ENCODE measurements at regions not wholly inside any gene's neighbourhood (a gene's known extent, or its start where the extent isn't known, plus 50 kb on each side); places are given as distances from the start of the nearest gene placed in this dataset.

GRCh38 chr2:48190230-48190629, 124.3 kb upstream of the FOXN2 start:
- H3K27me3 ChIP-seq: no peaks in the 10 kb centered on the region
- no peak overlapping the region for H3K4me3 ChIP-seq
- TF ChIP-seq CTCF (IDR thresholded peaks at IDR 0.05; ENCODE audit: low read depth, low read length): no peak
- no peak overlapping the region for H3K27ac ChIP-seq
- no peaks in the 10 kb centered on the region for H3K9me3 ChIP-seq (ENCODE audit: low read depth)
- DNase-seq (ENCODE audit: low read depth in 1 of 2, low spot score in 1 of 2): no peak
- no peaks in the 10 kb centered on the region for H3K36me3 ChIP-seq
- no peaks in the 10 kb centered on the region for H3K4me1 ChIP-seq (ENCODE audit: low read depth)

DNA sequence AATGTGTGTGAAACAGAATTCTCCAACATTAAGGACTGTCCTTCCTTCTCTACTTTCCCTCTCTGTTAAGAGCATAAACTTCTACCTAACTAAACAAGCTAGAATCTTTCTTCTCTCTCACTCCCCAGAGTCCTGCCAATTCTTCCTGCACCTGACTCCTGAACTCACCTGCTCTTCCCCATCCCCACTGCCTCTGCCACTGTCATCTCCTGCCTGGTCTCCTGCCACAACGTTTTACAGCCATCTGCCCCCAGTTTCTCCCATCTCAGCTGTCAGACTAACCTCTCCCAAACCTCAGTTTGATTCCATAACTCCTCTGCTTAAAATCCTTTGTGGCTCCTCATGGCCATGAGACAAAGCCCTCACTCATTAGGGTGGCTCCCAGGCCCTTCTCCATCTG, 119.8 kb upstream of the FOXN2 start:
- Histone ChIP-seq H3K4me1 (ENCODE audit: low read depth) (peaks cover 7% of the 10 kb centered on the region), H3K9me3 (ENCODE audit: low read depth) (no peaks in the 10 kb centered on the region), H3K27me3 (no peaks in the 10 kb centered on the region), H3K36me3 (no peaks in the 10 kb centered on the region), H3K27ac (no peak overlapping the region), H3K4me3 (no peak overlapping the region)
- TF ChIP-seq CTCF (IDR thresholded peaks at IDR 0.05; ENCODE audit: low read depth, low read length): no peak
- DNase-seq (ENCODE audit: low read depth in 1 of 2, low spot score in 1 of 2): no peak

- no peaks in the 10 kb centered on the region for H3K36me3 ChIP-seq
- no peak for TF ChIP-seq CTCF (IDR thresholded peaks at IDR 0.05; ENCODE audit: low read depth, low read length)
- H3K4me1 ChIP-seq (ENCODE audit: low read depth): peaks cover 7% of the 10 kb centered on the region
- DNase-seq (ENCODE audit: low read depth in 1 of 2, low spot score in 1 of 2): no peak
- no peaks in the 10 kb centered on the region for H3K27me3 ChIP-seq
- H3K4me3 ChIP-seq: no peak overlapping the region
- H3K27ac ChIP-seq: no peak overlapping the region
- H3K9me3 ChIP-seq (ENCODE audit: low read depth): no peaks in the 10 kb centered on the region
Measured at GRCh38 chr2:48195169-48195568, 119.3 kb upstream of the FOXN2 start.

GRCh38 chr2:48197618-48198017, 116.9 kb upstream of the FOXN2 start:
- peaks cover 7% of the 10 kb centered on the region for H3K4me1 ChIP-seq (ENCODE audit: low read depth)
- no peaks in the 10 kb centered on the region for H3K36me3 ChIP-seq
- H3K4me3 ChIP-seq: no peak overlapping the region
- no peaks in the 10 kb centered on the region for H3K27me3 ChIP-seq
- no peak for TF ChIP-seq CTCF (IDR thresholded peaks at IDR 0.05; ENCODE audit: low read depth, low read length)
- H3K9me3 ChIP-seq (ENCODE audit: low read depth): no peaks in the 10 kb centered on the region
- DNase-seq (ENCODE audit: low read depth in 1 of 2, low spot score in 1 of 2): no peak
- no peak overlapping the region for H3K27ac ChIP-seq

GRCh38 chr2:48198371-48198770, 116.1 kb upstream of the FOXN2 start:
- no peak for TF ChIP-seq CTCF (IDR thresholded peaks at IDR 0.05; ENCODE audit: low read depth, low read length)
- Histone ChIP-seq H3K9me3 (ENCODE audit: low read depth) (no peaks in the 10 kb centered on the region), H3K27ac (no peak overlapping the region), H3K27me3 (no peaks in the 10 kb centered on the region), H3K36me3 (no peaks in the 10 kb centered on the region), H3K4me1 (ENCODE audit: low read depth) (peaks cover 7% of the 10 kb centered on the region), H3K4me3 (no peak overlapping the region)
- DNase-seq (ENCODE audit: low read depth in 1 of 2, low spot score in 1 of 2): no peak

DNA sequence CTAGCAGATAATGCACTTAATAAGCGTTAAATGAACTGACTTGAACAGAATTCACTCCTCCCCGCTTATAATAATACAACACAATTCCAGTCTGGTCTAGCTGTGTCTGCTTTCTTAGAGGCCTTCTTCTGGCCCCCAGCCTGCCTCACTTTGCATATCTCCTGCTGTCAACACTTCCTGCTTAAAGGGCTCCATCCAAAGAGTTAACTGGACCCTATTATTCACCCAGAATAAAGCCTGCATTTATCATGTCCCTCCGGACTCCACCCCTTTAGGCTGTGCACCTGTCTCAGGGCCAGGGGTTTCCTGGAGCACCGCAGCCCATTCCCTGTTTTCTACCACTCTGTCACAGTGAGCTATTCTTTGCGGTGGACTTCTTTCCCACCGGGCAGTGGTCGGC, 115.4 kb upstream of the FOXN2 start:
- no peak overlapping the region for H3K27ac ChIP-seq
- no peak overlapping the region for H3K4me3 ChIP-seq
- no peaks in the 10 kb centered on the region for H3K27me3 ChIP-seq
- peak in 1 of 2 donors; percentile 34 for DNase-seq (ENCODE audit: low read depth in 1 of 2, low spot score in 1 of 2)
- no peaks in the 10 kb centered on the region for H3K9me3 ChIP-seq (ENCODE audit: low read depth)
- TF ChIP-seq CTCF (IDR thresholded peaks at IDR 0.05; ENCODE audit: low read depth, low read length): no peak
- no peaks in the 10 kb centered on the region for H3K36me3 ChIP-seq
- peaks cover 7% of the 10 kb centered on the region for H3K4me1 ChIP-seq (ENCODE audit: low read depth)

Measured in cardiac muscle cell (in vitro differentiated cells and primary cell).